ENCODE measurements at regions not wholly inside any gene's neighbourhood (a gene's known extent, or its start where the extent isn't known, plus 50 kb on each side); places are given as distances from the start of the nearest gene placed in this dataset.
A peak's percentile ranks its signal among the peaks of the same experiment; 100 is the strongest.

DNA sequence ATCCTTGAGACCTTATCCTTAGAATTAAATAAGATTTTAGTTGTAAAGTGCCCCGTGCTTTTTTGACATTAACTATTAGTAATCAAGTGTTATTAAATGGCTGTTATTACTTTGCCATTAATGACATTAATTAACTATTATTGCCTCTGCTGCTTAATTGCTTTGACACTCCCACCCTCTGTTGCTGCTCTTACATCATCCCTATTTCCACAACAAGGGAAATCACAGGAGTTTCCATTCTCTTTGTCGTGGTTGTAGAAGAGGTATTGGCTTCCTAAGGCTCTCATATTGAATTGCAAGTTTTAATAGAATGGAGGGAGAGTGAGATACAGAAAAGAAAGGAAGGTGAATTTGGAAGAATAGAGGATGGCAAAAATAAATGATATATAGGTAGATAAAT is 545.8 kb downstream of the MMUT start:
- DNase-seq (ENCODE audit: low read depth, low spot score), result no peak
- Histone ChIP-seq H3K27me3 (ENCODE audit: control insufficient read depth, extremely low read depth, insufficient read depth, low read length) (no peaks in the 10 kb centered on the region), H3K27ac (ENCODE audit: control insufficient read depth, insufficient read depth, low read length) (no peak overlapping the region), H4K20me1 (ENCODE audit: control insufficient read depth, extremely low read depth, insufficient read depth, low read length) (no peaks in the 10 kb centered on the region), H3K9ac (ENCODE audit: control insufficient read depth, extremely low read depth, insufficient read depth, low read length) (no peak overlapping the region), H3K4me2 (ENCODE audit: control insufficient read depth, extremely low read depth, insufficient read depth, low read depth, low read length) (no peak overlapping the region), H2AFZ (ENCODE audit: control insufficient read depth, low read length) (no peak overlapping the region), H3K36me3 (ENCODE audit: control insufficient read depth in 2 of 2, extremely low read depth in 1 of 2, insufficient read depth in 2 of 2, low read length in 2 of 2) (no peaks in the 10 kb centered on the region), H3K79me2 (ENCODE audit: control insufficient read depth, insufficient read depth, low read length) (no peaks in the 10 kb centered on the region), H3K9me1 (ENCODE audit: control insufficient read depth, extremely low read depth, insufficient read depth, low read length) (no peaks in the 10 kb centered on the region), H3K4me3 (ENCODE audit: control insufficient read depth in 2 of 3, extremely low read depth in 1 of 3, insufficient read depth in 2 of 3, low read depth in 1 of 3, low read length in 3 of 3) (no peak overlapping the region), H3K4me1 (ENCODE audit: control insufficient read depth, extremely low read depth, insufficient read depth, low read length) (no peaks in the 10 kb centered on the region), H3K9me3 (ENCODE audit: control insufficient read depth, low read depth, low read length) (peaks cover 2% of the 10 kb centered on the region)
- no peak for FAIRE-seq
- TF ChIP-seq CTCF (optimal IDR thresholded peaks at IDR 0.05 in 1 of 3, IDR thresholded peaks at IDR 0.05 in 1 of 3, conservative IDR thresholded peaks at IDR 0.05 in 1 of 3; ENCODE audit: extremely low read depth in 1 of 3, insufficient read depth in 2 of 3, low read length in 3 of 3), result no peak
- no peak for TF ChIP-seq EZH2 (IDR thresholded peaks at IDR 0.05; ENCODE audit: low read length)
- dilution Hi-C loops (cut with MboI; ENCODE audit: extremely low pct_ligation_motif_present, low sequenced_read_pairs), result no loop called here

- Histone ChIP-seq H3K79me2 (ENCODE audit: control insufficient read depth, insufficient read depth, low read length) (no peaks in the 10 kb centered on the region), H3K9me3 (ENCODE audit: control insufficient read depth, low read depth, low read length) (peaks cover 2% of the 10 kb centered on the region), H3K4me3 (ENCODE audit: control insufficient read depth in 2 of 3, extremely low read depth in 1 of 3, insufficient read depth in 2 of 3, low read depth in 1 of 3, low read length in 3 of 3) (no peak overlapping the region), H2AFZ (ENCODE audit: control insufficient read depth, low read length) (no peak overlapping the region), H3K27ac (ENCODE audit: control insufficient read depth, insufficient read depth, low read length) (no peak overlapping the region), H3K9me1 (ENCODE audit: control insufficient read depth, extremely low read depth, insufficient read depth, low read length) (no peaks in the 10 kb centered on the region), H3K36me3 (ENCODE audit: control insufficient read depth in 2 of 2, extremely low read depth in 1 of 2, insufficient read depth in 2 of 2, low read length in 2 of 2) (no peaks in the 10 kb centered on the region), H3K4me1 (ENCODE audit: control insufficient read depth, extremely low read depth, insufficient read depth, low read length) (no peaks in the 10 kb centered on the region), H3K4me2 (ENCODE audit: control insufficient read depth, extremely low read depth, insufficient read depth, low read depth, low read length) (no peak overlapping the region), H3K27me3 (ENCODE audit: control insufficient read depth, extremely low read depth, insufficient read depth, low read length) (no peaks in the 10 kb centered on the region), H4K20me1 (ENCODE audit: control insufficient read depth, extremely low read depth, insufficient read depth, low read length) (no peaks in the 10 kb centered on the region), H3K9ac (ENCODE audit: control insufficient read depth, extremely low read depth, insufficient read depth, low read length) (no peak overlapping the region)
- TF ChIP-seq CTCF (optimal IDR thresholded peaks at IDR 0.05 in 1 of 3, IDR thresholded peaks at IDR 0.05 in 1 of 3, conservative IDR thresholded peaks at IDR 0.05 in 1 of 3; ENCODE audit: extremely low read depth in 1 of 3, insufficient read depth in 2 of 3, low read length in 3 of 3) (no peak), EZH2 (IDR thresholded peaks at IDR 0.05; ENCODE audit: low read length) (no peak)
- DNase-seq (ENCODE audit: low read depth, low spot score) (no peak), FAIRE-seq (peak; percentile 23)
- dilution Hi-C loops (cut with MboI; ENCODE audit: extremely low pct_ligation_motif_present, low sequenced_read_pairs), result no loop called here
Observed at GRCh38 chr6:48916607-48917006, 546.4 kb downstream of the MMUT start.

Data from keratinocyte (primary cell).